ENCODE measurements at regions not wholly inside any gene's neighbourhood (a gene's known extent, or its start where the extent isn't known, plus 50 kb on each side); places are given as distances from the start of the nearest gene placed in this dataset.

- CTCF ChIA-PET = no interaction called here
- no peak for TF ChIP-seq CTCF (IDR thresholded peaks at IDR 0.05; ENCODE audit: unreplicated experiment)
- peaks cover 2% of the 10 kb centered on the region for H3K9me3 Mint-ChIP-seq (ENCODE audit: low read depth, unreplicated experiment)
These were observed 190.2 kb downstream of the IRX5 start for GRCh38 chr16:55120826-55121225.

GRCh38 chr16:55123652-55124051 is 193.0 kb downstream of the IRX5 start:
- intact Hi-C loops (cut with micrococcal nuclease; ENCODE audit: unreplicated experiment) = no loop called here
- no TSS peak for BruUV-seq (replicated peaks)
- CTCF ChIA-PET = no interaction called here

More at GRCh38 chr16:55120826-55121225, 190.2 kb downstream of the IRX5 start:
- Mint-ChIP-seq H3K27me3 (ENCODE audit: unreplicated experiment) (peaks cover 40% of the 10 kb centered on the region), H3K27ac (ENCODE audit: unreplicated experiment) (no peak overlapping the region), H3K4me3 (ENCODE audit: low read depth, unreplicated experiment) (no peak overlapping the region), H3K36me3 (ENCODE audit: insufficient read depth, unreplicated experiment) (no peaks in the 10 kb centered on the region), H3K4me1 (ENCODE audit: low read depth, unreplicated experiment) (no peaks in the 10 kb centered on the region)
- intact Hi-C loops (cut with micrococcal nuclease; ENCODE audit: unreplicated experiment) = no loop called here
- DNase-seq = no peak
- no TSS peak for BruUV-seq (replicated peaks)

GRCh38 chr16:55125818-55126385 is 195.2 kb downstream of the IRX5 start:
- Mint-ChIP-seq H3K36me3 (ENCODE audit: insufficient read depth, unreplicated experiment) (no peaks in the 10 kb centered on the region), H3K4me3 (ENCODE audit: low read depth, unreplicated experiment) (no peak overlapping the region), H3K4me1 (ENCODE audit: low read depth, unreplicated experiment) (no peaks in the 10 kb centered on the region), H3K27ac (ENCODE audit: unreplicated experiment) (no peak overlapping the region), H3K9me3 (ENCODE audit: low read depth, unreplicated experiment) (no peaks in the 10 kb centered on the region), H3K27me3 (ENCODE audit: unreplicated experiment) (no peaks in the 10 kb centered on the region)
- CTCF ChIA-PET = no interaction called here
- no TSS peak for BruUV-seq (replicated peaks)
- intact Hi-C loops (cut with micrococcal nuclease; ENCODE audit: unreplicated experiment) = no loop called here
- no peak for DNase-seq
- TF ChIP-seq CTCF (IDR thresholded peaks at IDR 0.05; ENCODE audit: unreplicated experiment) = no peak

More at GRCh38 chr16:55123652-55124051, 193.0 kb downstream of the IRX5 start:
- no peak for TF ChIP-seq CTCF (IDR thresholded peaks at IDR 0.05; ENCODE audit: unreplicated experiment)
- H3K4me3 Mint-ChIP-seq (ENCODE audit: low read depth, unreplicated experiment) = no peak overlapping the region
- H3K36me3 Mint-ChIP-seq (ENCODE audit: insufficient read depth, unreplicated experiment) = no peaks in the 10 kb centered on the region
- H3K27me3 Mint-ChIP-seq (ENCODE audit: unreplicated experiment) = peaks cover 13% of the 10 kb centered on the region
- peaks cover 2% of the 10 kb centered on the region for H3K9me3 Mint-ChIP-seq (ENCODE audit: low read depth, unreplicated experiment)
- no peak overlapping the region for H3K27ac Mint-ChIP-seq (ENCODE audit: unreplicated experiment)
- DNase-seq = no peak
- no peaks in the 10 kb centered on the region for H3K4me1 Mint-ChIP-seq (ENCODE audit: low read depth, unreplicated experiment)

GRCh38 chr16:55126456-55126855 is 195.8 kb downstream of the IRX5 start:
- no peaks in the 10 kb centered on the region for H3K36me3 Mint-ChIP-seq (ENCODE audit: insufficient read depth, unreplicated experiment)
- no peak for DNase-seq
- intact Hi-C loops (cut with micrococcal nuclease; ENCODE audit: unreplicated experiment) = no loop called here
- CTCF ChIA-PET = no interaction called here
- no peaks in the 10 kb centered on the region for H3K27me3 Mint-ChIP-seq (ENCODE audit: unreplicated experiment)
- no peak for TF ChIP-seq CTCF (IDR thresholded peaks at IDR 0.05; ENCODE audit: unreplicated experiment)
- no TSS peak for BruUV-seq (replicated peaks)
- H3K9me3 Mint-ChIP-seq (ENCODE audit: low read depth, unreplicated experiment) = no peaks in the 10 kb centered on the region
- H3K27ac Mint-ChIP-seq (ENCODE audit: unreplicated experiment) = no peak overlapping the region
- no peak overlapping the region for H3K4me3 Mint-ChIP-seq (ENCODE audit: low read depth, unreplicated experiment)
- H3K4me1 Mint-ChIP-seq (ENCODE audit: low read depth, unreplicated experiment) = no peaks in the 10 kb centered on the region
